Fibroblast of lung (primary cell): ENCODE measurements at regions not wholly inside any gene's neighbourhood (a gene's known extent, or its start where the extent isn't known, plus 50 kb on each side); places are given as distances from the start of the nearest gene placed in this dataset.

Experiments
- DNase-seq, 2 donors: peaks; one replicate each; pipeline versions ENCODE4 v3.0.0 to v3.0.0-alpha.2; 2010; ENCODE audit warnings: low read depth in 2 of 2
- H2AFZ ChIP-seq: 2 replicates; pipeline ENCODE4 v1.5.1; 2012; ENCODE audit warnings: low read length, control low read depth, inconsistent platforms
- H3K27ac ChIP-seq: 2 replicates; pipeline ENCODE4 v1.5.1; 2011; ENCODE audit warnings: low read length, control low read depth; ENCODE audit not compliant: insufficient read depth
- H3K27me3 ChIP-seq: 2 replicates; pipeline ENCODE4 v1.5.1; 2011; ENCODE audit warnings: mild to moderate bottlenecking, low read length; ENCODE audit not compliant: control insufficient read depth, insufficient read depth
- H3K36me3 ChIP-seq: 2 replicates; pipeline ENCODE4 v1.5.1; 2011; ENCODE audit warnings: low read length; ENCODE audit not compliant: control insufficient read depth, insufficient read depth
- H3K4me1 ChIP-seq: 2 replicates; pipeline ENCODE4 v1.5.1; 2011; ENCODE audit warnings: low read length; ENCODE audit not compliant: control insufficient read depth, insufficient read depth; ENCODE audit errors: extremely low read depth
- H3K4me2 ChIP-seq: 2 replicates; pipeline ENCODE4 v1.5.1; 2011; ENCODE audit warnings: low read length, control low read depth; ENCODE audit not compliant: insufficient read depth; ENCODE audit errors: extremely low read depth
- H3K4me3 ChIP-seq, 4 experiments: fragments of 200-600 bp in 1 of 4; sonication (generic) in 1 of 4; replicated peaks in 1 of 4; 2 replicates each; pipeline ENCODE4 v1.5.1; 2011 to 2016; ENCODE audit warnings: low read length in 4 of 4, low read depth in 3 of 4, mild to moderate bottlenecking in 3 of 4, control low read depth in 2 of 4, inconsistent platforms in 1 of 4, mixed read lengths in 1 of 4; ENCODE audit not compliant: insufficient read depth in 1 of 4; ENCODE audit errors: control extremely low read depth in 1 of 4
- H3K79me2 ChIP-seq: 2 replicates; pipeline ENCODE4 v1.5.1; 2012; ENCODE audit warnings: mild to moderate bottlenecking, low read length, inconsistent platforms; ENCODE audit not compliant: control insufficient read depth, insufficient read depth
- H3K9ac ChIP-seq: 2 replicates; pipeline ENCODE4 v1.5.1; 2011; ENCODE audit warnings: mild to moderate bottlenecking, low read length, control low read depth; ENCODE audit not compliant: insufficient read depth
- H3K9me3 ChIP-seq: 2 replicates; pipeline ENCODE4 v1.5.1; 2012; ENCODE audit warnings: low read depth, low read length; ENCODE audit not compliant: control insufficient read depth, insufficient read depth
- H4K20me1 ChIP-seq: 2 replicates; pipeline ENCODE4 v1.5.1; 2011; ENCODE audit warnings: low read length; ENCODE audit not compliant: control insufficient read depth, insufficient read depth; ENCODE audit errors: extremely low read depth
- CTCF ChIP-seq, 2 donors: IDR thresholded peaks in 1 of 2; conservative IDR thresholded peaks in 1 of 2; 1 replicate in 1 of 2; 2 replicates in 1 of 2; pipeline ENCODE4 v1.5.1; 2011 to 2012; ENCODE audit warnings: low read length in 2 of 2, control low read depth in 1 of 2, inconsistent platforms in 1 of 2, low read depth in 1 of 2, mild to moderate bottlenecking in 1 of 2
- EZH2 ChIP-seq: IDR thresholded peaks from 2 replicates; pipeline ENCODE4 v1.5.1; 2012; ENCODE audit warnings: low read length, control low read depth, mild to moderate bottlenecking; ENCODE audit errors: missing control alignments

GRCh38 chr6:170081556-170081955, 209.3 kb downstream of the DLL1 start:
- Histone ChIP-seq H3K27ac (no peak overlapping the region), H3K79me2 (no peaks in the 10 kb centered on the region), H3K4me2 (no peak overlapping the region), H4K20me1 (no peaks in the 10 kb centered on the region), H3K27me3 (no peaks in the 10 kb centered on the region), H3K9ac (no peak overlapping the region), H3K9me3 (no peaks in the 10 kb centered on the region), H3K4me1 (no peaks in the 10 kb centered on the region), H3K36me3 (no peaks in the 10 kb centered on the region), H3K4me3 (no peak overlapping the region), H2AFZ (no peak overlapping the region)
- TF ChIP-seq EZH2, result no peak
- no peak for TF ChIP-seq CTCF (conservative IDR thresholded peaks at IDR 0.05 in 1 of 2, IDR thresholded peaks at IDR 0.05 in 1 of 2; ENCODE audit: low read depth in 1 of 2, low read length in 2 of 2)
- DNase-seq, result no peak

GRCh38 chr6:170080828-170081371, 210.0 kb downstream of the DLL1 start:
- no peak overlapping the region for H3K9ac ChIP-seq
- H3K9me3 ChIP-seq, result no peaks in the 10 kb centered on the region
- H3K27me3 ChIP-seq, result no peaks in the 10 kb centered on the region
- H3K4me1 ChIP-seq, result no peaks in the 10 kb centered on the region
- H3K4me3 ChIP-seq, result no peak overlapping the region
- no peaks in the 10 kb centered on the region for H3K79me2 ChIP-seq
- H4K20me1 ChIP-seq, result no peaks in the 10 kb centered on the region
- TF ChIP-seq CTCF (conservative IDR thresholded peaks at IDR 0.05 in 1 of 2, IDR thresholded peaks at IDR 0.05 in 1 of 2; ENCODE audit: low read depth in 1 of 2, low read length in 2 of 2), result no peak
- no peak for DNase-seq
- no peak overlapping the region for H3K27ac ChIP-seq
- H3K4me2 ChIP-seq, result no peak overlapping the region
- H3K36me3 ChIP-seq, result no peaks in the 10 kb centered on the region
- no peak overlapping the region for H2AFZ ChIP-seq

- H3K36me3 ChIP-seq, result no peaks in the 10 kb centered on the region
- H3K27ac ChIP-seq, result no peak overlapping the region
- no peak overlapping the region for H3K9ac ChIP-seq
- H2AFZ ChIP-seq, result no peak overlapping the region
- H3K4me1 ChIP-seq, result no peaks in the 10 kb centered on the region
- H3K9me3 ChIP-seq, result no peaks in the 10 kb centered on the region
- H3K4me2 ChIP-seq, result no peak overlapping the region
- DNase-seq, result no peak
- no peaks in the 10 kb centered on the region for H3K79me2 ChIP-seq
- H3K4me3 ChIP-seq, result no peak overlapping the region
- TF ChIP-seq EZH2 (no peak), CTCF (conservative IDR thresholded peaks at IDR 0.05 in 1 of 2, IDR thresholded peaks at IDR 0.05 in 1 of 2; ENCODE audit: low read depth in 1 of 2, low read length in 2 of 2) (no peak)
- H4K20me1 ChIP-seq, result no peaks in the 10 kb centered on the region
- no peaks in the 10 kb centered on the region for H3K27me3 ChIP-seq
These were observed 210.6 kb downstream of the DLL1 start for GRCh38 chr6:170080169-170080827.
